HT1080 (cell line): ENCODE measurements at regions not wholly inside any gene's neighbourhood (a gene's known extent, or its start where the extent isn't known, plus 50 kb on each side); places are given as distances from the start of the nearest gene placed in this dataset.
"Not testable (repeated sequence)": the region's sequence is repeated elsewhere in the genome, so short reads cannot be mapped to it uniquely, and the experiment has no call there.

Source experiments
- DNase-seq: peaks from one replicate; pipeline ENCODE4 v3.0.0-alpha.2; 2015; ENCODE audit warnings: low read depth

GRCh38 chr12:88844426-88844825, 264.2 kb upstream of the KITLG start:
- DNase-seq: no peak

GRCh38 chr12:88842314-88842713, 262.0 kb upstream of the KITLG start:
- DNase-seq: no peak

GRCh38 chr12:88839486-88839885, 259.2 kb upstream of the KITLG start:
- DNase-seq: no peak

- DNase-seq: no peak
Observed at GRCh38 chr12:88836156-88836555, 255.9 kb upstream of the KITLG start.

GRCh38 chr12:88834226-88834625, 254.0 kb upstream of the KITLG start:
- DNase-seq: peak; percentile 3

GRCh38 chr12:88833641-88834116, 253.4 kb upstream of the KITLG start:
- DNase-seq: no peak

- DNase-seq: not testable (repeated sequence)
Observed at GRCh38 chr12:88828537-88828936, 248.3 kb upstream of the KITLG start.

GRCh38 chr12:88820012-88820411, 239.7 kb upstream of the KITLG start:
- no peak for DNase-seq

- peak; percentile 2 for DNase-seq
Observed at GRCh38 chr12:88816201-88816600, 235.9 kb upstream of the KITLG start.

- DNase-seq: no peak
Observed at GRCh38 chr12:88814779-88815178, 234.5 kb upstream of the KITLG start.

- no peak for DNase-seq
Observed at GRCh38 chr12:88812610-88813009, 232.3 kb upstream of the KITLG start.

GRCh38 chr12:88810806-88811205, 230.5 kb upstream of the KITLG start:
- DNase-seq: no peak

GRCh38 chr12:88809841-88810240, 229.6 kb upstream of the KITLG start:
- DNase-seq: not testable (repeated sequence)

GRCh38 chr12:88805692-88806091, 225.4 kb upstream of the KITLG start:
- DNase-seq: no peak

GRCh38 chr12:88805286-88805685, 225.0 kb upstream of the KITLG start:
- no peak for DNase-seq

- DNase-seq: no peak
Observed at GRCh38 chr12:88802096-88802706, 221.9 kb upstream of the KITLG start.

GRCh38 chr12:88801227-88802095, 221.2 kb upstream of the KITLG start:
- DNase-seq: no peak

- no peak for DNase-seq
Observed at GRCh38 chr12:88793096-88793495, 212.8 kb upstream of the KITLG start.

- DNase-seq: no peak
Observed at GRCh38 chr12:88790231-88790630, 210.0 kb upstream of the KITLG start.

GRCh38 chr12:88784166-88784565, 203.9 kb upstream of the KITLG start:
- DNase-seq: no peak

GRCh38 chr12:88782351-88782750, 202.1 kb upstream of the KITLG start:
- no peak for DNase-seq

- no peak for DNase-seq
Observed at GRCh38 chr12:88781909-88782308, 201.6 kb upstream of the KITLG start.

- no peak for DNase-seq
Observed at GRCh38 chr12:88778064-88778463, 197.8 kb upstream of the KITLG start.
